ENCODE measurements at regions not wholly inside any gene's neighbourhood (a gene's known extent, or its start where the extent isn't known, plus 50 kb on each side); places are given as distances from the start of the nearest gene placed in this dataset.

DNA sequence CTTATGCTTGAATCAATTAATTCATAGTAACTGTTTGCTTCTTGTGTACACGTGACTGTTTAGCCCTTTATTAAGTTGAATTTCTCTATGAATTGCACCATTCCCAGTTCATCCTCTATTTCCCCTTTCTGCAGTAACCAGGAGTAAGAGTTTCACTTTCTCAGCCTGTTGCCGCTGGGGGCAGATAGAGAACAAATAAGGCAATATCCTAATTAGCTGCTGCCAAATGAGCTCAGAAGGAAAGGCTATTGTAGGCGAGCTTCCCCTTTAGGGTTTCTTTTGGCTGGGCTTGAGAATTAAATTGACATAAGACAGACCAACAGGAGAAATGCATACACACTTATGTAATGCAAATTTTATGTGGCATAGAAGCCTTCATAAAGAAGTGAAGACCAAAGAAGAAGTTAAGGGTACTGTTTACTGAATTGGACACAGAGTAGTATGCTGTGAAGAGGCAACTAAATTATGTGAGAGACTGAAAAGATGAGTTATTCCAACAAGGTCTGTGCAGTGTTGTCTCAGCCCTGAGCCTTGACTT lies 1594.7 kb downstream of the TECRL start:
- ChIA-PET POLR2A (no interaction called here), CTCF (interaction anchor here (0.7 kb wide), 1 partner anchor 61 kb away, joined by 3 read pairs; no protein-coding TSS in a partner anchor)
- H3K36me3 ChIP-seq (replicated peaks in 1 of 2; ENCODE audit: control insufficient read depth in 1 of 2, insufficient read depth in 2 of 2, low read length in 1 of 2) = no peaks in the 10 kb centered on the region
- H3K79me2 ChIP-seq (ENCODE audit: insufficient read depth) = no peaks in the 10 kb centered on the region
- no peaks in the 10 kb centered on the region for H4K20me1 ChIP-seq (ENCODE audit: insufficient read depth)
- WGBS (ENCODE audit: low lambda C conversion rate) = 40% methylated on average over 3 of the region's 3 CpGs
- H3K27ac ChIP-seq (ENCODE audit: low read depth in 2 of 2, low read length in 1 of 2) = no peak overlapping the region
- DNase-seq = no peak
- H3K9me2 ChIP-seq = no peaks in the 10 kb centered on the region
- H3F3A ChIP-seq (replicated peaks; ENCODE audit: insufficient read depth) = no peaks in the 10 kb centered on the region
- TF ChIP-seq, protein P1, sequence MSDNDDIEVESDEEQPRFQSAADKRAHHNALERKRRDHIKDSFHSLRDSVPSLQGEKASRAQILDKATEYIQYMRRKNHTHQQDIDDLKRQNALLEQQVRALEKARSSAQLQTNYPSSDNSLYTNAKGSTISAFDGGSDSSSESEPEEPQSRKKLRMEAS (IDR thresholded peaks at IDR 0.05; ENCODE audit: low read depth) = no peak
- TF ChIP-seq, protein P2, sequence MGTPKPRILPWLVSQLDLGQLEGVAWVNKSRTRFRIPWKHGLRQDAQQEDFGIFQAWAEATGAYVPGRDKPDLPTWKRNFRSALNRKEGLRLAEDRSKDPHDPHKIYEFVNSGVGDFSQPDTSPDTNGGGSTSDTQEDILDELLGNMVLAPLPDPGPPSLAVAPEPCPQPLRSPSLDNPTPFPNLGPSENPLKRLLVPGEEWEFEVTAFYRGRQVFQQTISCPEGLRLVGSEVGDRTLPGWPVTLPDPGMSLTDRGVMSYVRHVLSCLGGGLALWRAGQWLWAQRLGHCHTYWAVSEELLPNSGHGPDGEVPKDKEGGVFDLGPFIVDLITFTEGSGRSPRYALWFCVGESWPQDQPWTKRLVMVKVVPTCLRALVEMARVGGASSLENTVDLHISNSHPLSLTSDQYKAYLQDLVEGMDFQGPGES (IDR thresholded peaks at IDR 0.05; ENCODE audit: low read depth, low read length) = no peak
- TF ChIP-seq MXI1 (IDR thresholded peaks at IDR 0.05; ENCODE audit: low read depth, low read length) (no peak), JUND (IDR thresholded peaks at IDR 0.05) (no peak), RCOR1 (IDR thresholded peaks at IDR 0.05; ENCODE audit: low read length) (no peak), RXRA (IDR thresholded peaks at IDR 0.05; ENCODE audit: borderline replicate concordance, low read depth) (no peak)
- TF ChIP-seq, protein P3, sequence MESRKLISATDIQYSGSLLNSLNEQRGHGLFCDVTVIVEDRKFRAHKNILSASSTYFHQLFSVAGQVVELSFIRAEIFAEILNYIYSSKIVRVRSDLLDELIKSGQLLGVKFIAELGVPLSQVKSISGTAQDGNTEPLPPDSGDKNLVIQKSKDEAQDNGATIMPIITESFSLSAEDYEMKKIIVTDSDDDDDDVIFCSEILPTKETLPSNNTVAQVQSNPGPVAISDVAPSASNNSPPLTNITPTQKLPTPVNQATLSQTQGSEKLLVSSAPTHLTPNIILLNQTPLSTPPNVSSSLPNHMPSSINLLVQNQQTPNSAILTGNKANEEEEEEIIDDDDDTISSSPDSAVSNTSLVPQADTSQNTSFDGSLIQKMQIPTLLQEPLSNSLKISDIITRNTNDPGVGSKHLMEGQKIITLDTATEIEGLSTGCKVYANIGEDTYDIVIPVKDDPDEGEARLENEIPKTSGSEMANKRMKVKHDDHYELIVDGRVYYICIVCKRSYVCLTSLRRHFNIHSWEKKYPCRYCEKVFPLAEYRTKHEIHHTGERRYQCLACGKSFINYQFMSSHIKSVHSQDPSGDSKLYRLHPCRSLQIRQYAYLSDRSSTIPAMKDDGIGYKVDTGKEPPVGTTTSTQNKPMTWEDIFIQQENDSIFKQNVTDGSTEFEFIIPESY (IDR thresholded peaks at IDR 0.05; ENCODE audit: borderline replicate concordance, low read depth) = no peak
- no peak overlapping the region for H3K4me2 ChIP-seq
- H2AFZ ChIP-seq (ENCODE audit: low read depth) = no peak overlapping the region
- no peak overlapping the region for H3K9ac ChIP-seq
- no peak overlapping the region for H3K4me3 ChIP-seq (ENCODE audit: low read depth in 2 of 2, low read length in 1 of 2)
- no peaks in the 10 kb centered on the region for H3K27me3 ChIP-seq (ENCODE audit: insufficient read depth)
- H3K9me3 ChIP-seq = no peaks in the 10 kb centered on the region; the same call in 1 of the 2 replicates
- no peaks in the 10 kb centered on the region for H3K4me1 ChIP-seq (ENCODE audit: control insufficient read depth in 1 of 2, insufficient read depth in 2 of 2, low read depth in 1 of 2, low read length in 1 of 2)

DNA sequence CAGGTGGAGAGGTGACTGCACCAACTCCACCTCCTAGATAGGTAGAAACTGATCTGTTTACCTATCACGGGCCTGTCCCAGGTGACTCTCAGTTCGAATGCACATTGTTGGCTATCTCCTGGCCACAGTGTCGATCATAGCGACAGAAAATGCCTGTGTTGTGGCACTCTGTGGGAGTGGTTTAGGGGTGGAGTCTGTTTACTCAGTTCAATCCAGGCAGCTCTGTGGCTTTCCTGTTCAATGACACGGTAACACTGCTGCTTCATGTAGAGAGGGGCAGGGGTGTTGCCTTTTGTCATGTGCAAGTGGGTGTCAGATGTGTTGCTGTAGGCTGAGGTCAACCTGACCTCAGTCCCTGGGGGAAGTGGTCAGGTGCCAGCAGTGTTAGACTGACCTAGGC lies 1602.4 kb downstream of the TECRL start:
- no peak overlapping the region for H3K27ac ChIP-seq (ENCODE audit: low read depth in 2 of 2, low read length in 1 of 2)
- 56% methylated on average over 4 of the region's 5 CpGs for WGBS (ENCODE audit: low lambda C conversion rate)
- no peaks in the 10 kb centered on the region for H4K20me1 ChIP-seq (ENCODE audit: insufficient read depth)
- H3F3A ChIP-seq (replicated peaks; ENCODE audit: insufficient read depth) = no peaks in the 10 kb centered on the region
- no peaks in the 10 kb centered on the region for H3K4me1 ChIP-seq (ENCODE audit: control insufficient read depth in 1 of 2, insufficient read depth in 2 of 2, low read depth in 1 of 2, low read length in 1 of 2)
- H3K4me3 ChIP-seq (ENCODE audit: low read depth in 2 of 2, low read length in 1 of 2) = no peak overlapping the region
- no peak overlapping the region for H3K4me2 ChIP-seq
- H3K27me3 ChIP-seq (ENCODE audit: insufficient read depth) = no peaks in the 10 kb centered on the region
- H3K36me3 ChIP-seq (replicated peaks in 1 of 2; ENCODE audit: control insufficient read depth in 1 of 2, insufficient read depth in 2 of 2, low read length in 1 of 2) = no peaks in the 10 kb centered on the region
- no peaks in the 10 kb centered on the region; the same call in 1 of the 2 replicates for H3K9me3 ChIP-seq
- no peaks in the 10 kb centered on the region for H3K9me2 ChIP-seq
- no peak overlapping the region for H2AFZ ChIP-seq (ENCODE audit: low read depth)
- H3K79me2 ChIP-seq (ENCODE audit: insufficient read depth) = no peaks in the 10 kb centered on the region
- DNase-seq = no peak
- POLR2A ChIA-PET = no interaction called here
- CTCF ChIA-PET = no interaction called here
- H3K9ac ChIP-seq = no peak overlapping the region
- no peak for TF ChIP-seq GABPA (IDR thresholded peaks at IDR 0.05; ENCODE audit: low read depth)
- TF ChIP-seq EZH2phosphoT487 (IDR thresholded peaks at IDR 0.05; ENCODE audit: borderline replicate concordance, low read depth) = no peak
- TF ChIP-seq MXI1 (IDR thresholded peaks at IDR 0.05; ENCODE audit: low read depth, low read length) = no peak
- no peak for TF ChIP-seq FOSL2 (IDR thresholded peaks at IDR 0.05; ENCODE audit: borderline replicate concordance, low read depth)
- TF ChIP-seq RFX5 (IDR thresholded peaks at IDR 0.05; ENCODE audit: low read length) = no peak
- TF ChIP-seq, protein P4, sequence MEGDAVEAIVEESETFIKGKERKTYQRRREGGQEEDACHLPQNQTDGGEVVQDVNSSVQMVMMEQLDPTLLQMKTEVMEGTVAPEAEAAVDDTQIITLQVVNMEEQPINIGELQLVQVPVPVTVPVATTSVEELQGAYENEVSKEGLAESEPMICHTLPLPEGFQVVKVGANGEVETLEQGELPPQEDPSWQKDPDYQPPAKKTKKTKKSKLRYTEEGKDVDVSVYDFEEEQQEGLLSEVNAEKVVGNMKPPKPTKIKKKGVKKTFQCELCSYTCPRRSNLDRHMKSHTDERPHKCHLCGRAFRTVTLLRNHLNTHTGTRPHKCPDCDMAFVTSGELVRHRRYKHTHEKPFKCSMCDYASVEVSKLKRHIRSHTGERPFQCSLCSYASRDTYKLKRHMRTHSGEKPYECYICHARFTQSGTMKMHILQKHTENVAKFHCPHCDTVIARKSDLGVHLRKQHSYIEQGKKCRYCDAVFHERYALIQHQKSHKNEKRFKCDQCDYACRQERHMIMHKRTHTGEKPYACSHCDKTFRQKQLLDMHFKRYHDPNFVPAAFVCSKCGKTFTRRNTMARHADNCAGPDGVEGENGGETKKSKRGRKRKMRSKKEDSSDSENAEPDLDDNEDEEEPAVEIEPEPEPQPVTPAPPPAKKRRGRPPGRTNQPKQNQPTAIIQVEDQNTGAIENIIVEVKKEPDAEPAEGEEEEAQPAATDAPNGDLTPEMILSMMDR (IDR thresholded peaks at IDR 0.05) = no peak
- TF ChIP-seq PBX3 (IDR thresholded peaks at IDR 0.05) = no peak
- TF ChIP-seq NFIC (IDR thresholded peaks at IDR 0.05; ENCODE audit: borderline replicate concordance) = no peak
- no peak for TF ChIP-seq TEAD4 (IDR thresholded peaks at IDR 0.05; ENCODE audit: borderline replicate concordance, insufficient read depth)
- no peak for TF ChIP-seq GATA2 (CRISPR knock-in tag; IDR thresholded peaks at IDR 0.05)
- TF ChIP-seq, protein P3 (IDR thresholded peaks at IDR 0.05; ENCODE audit: borderline replicate concordance, low read depth) = no peak
- no peak for TF ChIP-seq ELF1 (IDR thresholded peaks at IDR 0.05)
- no peak for TF ChIP-seq SIN3A (IDR thresholded peaks at IDR 0.05; ENCODE audit: borderline replicate concordance, low read depth, low read length)
- TF ChIP-seq, protein P1 (IDR thresholded peaks at IDR 0.05; ENCODE audit: low read depth) = no peak
